GM12878 (cell line): ENCODE measurements at regions not wholly inside any gene's neighbourhood (a gene's known extent, or its start where the extent isn't known, plus 50 kb on each side); places are given as distances from the start of the nearest gene placed in this dataset.

Experiments
- ATAC-seq: fragments of 200-7000 bp; cut with Tn5 transposase; 3 replicates; pipeline ENCODE4 v1.9.1; 2020; ENCODE audit warnings: mild to moderate bottlenecking, moderate library complexity
- BruUV-seq: library from RNA; stranded (reverse); fragments of 400-500 nt; replicated peaks from 2 replicates; lab custom pipeline; 2021; lab: Mats Ljungman, UMichigan
- CTCF ChIA-PET: fragments of 300-600 bp; sonication (Branson Sonifier 250); formaldehyde crosslinking; extraction: SDS; loops from one replicate; lab custom pipeline; 2021; ENCODE audit warnings: inconsistent platforms; lab: Yijun Ruan, JAX
- POLR2A ChIA-PET: fragments of 350-600 bp; formaldehyde crosslinking; extraction: SDS; loops from one replicate; lab custom pipeline; 2021; ENCODE audit warnings: inconsistent platforms; lab: Charles Lee
- RAD21 ChIA-PET: fragments of 300-600 bp; sonication (Branson Sonifier 250); formaldehyde crosslinking; loops from one replicate; lab custom pipeline; 2023; ENCODE audit warnings: antibody characterized with exemption; ENCODE audit not compliant: unreplicated experiment; lab: Charles Lee
- SMC1A ChIA-PET: fragments of 300-600 bp; sonication (Branson Sonifier 250); formaldehyde crosslinking; loops from one replicate; lab custom pipeline; 2023; ENCODE audit not compliant: unreplicated experiment, uncharacterized antibody; lab: Charles Lee
- DNase-seq: peaks from one replicate; pipeline ENCODE4 v3.0.0-alpha.2; 2011; ENCODE audit warnings: low read depth, low spot score
- FAIRE-seq: peaks from 3 replicates; lab custom pipeline; 2011; peaks lifted over from hg19 to GRCh38; lab: Jason Lieb, UNC
- H2AFZ ChIP-seq: 2 replicates; pipeline ENCODE4 v1.6.0; 2011; ENCODE audit warnings: low read depth, low read length, control low read depth; ENCODE audit not compliant: control insufficient read depth
- H3K27ac ChIP-seq: 2 replicates; pipeline ENCODE4 v1.5.1; 2011; ENCODE audit warnings: control low read depth; ENCODE audit not compliant: control insufficient read depth, insufficient read depth
- H3K27me3 ChIP-seq, 2 experiments: replicated peaks in 1 of 2; 2 replicates each; pipeline versions ENCODE4 v1.6.0 to v1.6.1; 2011; ENCODE audit warnings: low read length in 1 of 2; ENCODE audit not compliant: control insufficient read depth in 2 of 2, insufficient read depth in 2 of 2
- H3K36me3 ChIP-seq, 2 experiments: 2 replicates each; pipeline ENCODE4 v1.5.1; 2011; ENCODE audit warnings: low read length in 1 of 2; ENCODE audit not compliant: control insufficient read depth in 2 of 2, insufficient read depth in 2 of 2
- H3K4me1 ChIP-seq: 2 replicates; pipeline ENCODE4 v1.6.1; 2011; ENCODE audit warnings: mild to moderate bottlenecking, low read length, moderate library complexity, mixed read lengths; ENCODE audit not compliant: control insufficient read depth, insufficient read depth
- H3K4me2 ChIP-seq: 2 replicates; pipeline ENCODE4 v1.6.0; 2011; ENCODE audit warnings: control low read depth; ENCODE audit not compliant: control insufficient read depth, insufficient read depth
- H3K4me3 ChIP-seq: fragments of 200-600 bp; sonication (generic); 2 replicates; pipeline ENCODE4 v1.5.1; 2016
- H3K79me2 ChIP-seq: 2 replicates; pipeline ENCODE4 v1.6.0; 2011; ENCODE audit warnings: low read length; ENCODE audit not compliant: control insufficient read depth, insufficient read depth
- H3K9ac ChIP-seq: 2 replicates; pipeline ENCODE4 v1.8.0; 2011; ENCODE audit warnings: low read length, control low read depth, mixed read lengths; ENCODE audit not compliant: control insufficient read depth, insufficient read depth
- H3K9me3 ChIP-seq: replicated peaks from 3 replicates; pipeline ENCODE4 v1.5.1; 2011; ENCODE audit warnings: mild to moderate bottlenecking, low read length; ENCODE audit not compliant: control insufficient read depth, insufficient read depth
- H4K20me1 ChIP-seq: 2 replicates; pipeline ENCODE4 v1.6.0; 2011; ENCODE audit not compliant: control insufficient read depth, insufficient read depth
- FOXK2 ChIP-seq: fragments of 450-650 bp; IDR thresholded peaks from 2 replicates; pipeline ENCODE4 v1.6.1; 2017; ENCODE audit warnings: mild to moderate bottlenecking, moderate library complexity
- KDM1A ChIP-seq: fragments of 200-600 bp; sonication (generic); IDR thresholded peaks from 2 replicates; pipeline ENCODE4 v1.6.1; 2016; ENCODE audit warnings: borderline replicate concordance
- MEF2A ChIP-seq: IDR thresholded peaks from 2 replicates; pipeline ENCODE4 v1.6.1; 2011; ENCODE audit warnings: low read depth, mild to moderate bottlenecking, low read length, moderate library complexity; ENCODE audit not compliant: insufficient read depth
- NBN ChIP-seq: fragments of 450-650 bp; IDR thresholded peaks from 2 replicates; pipeline ENCODE4 v1.6.1; 2016
- ZBED1 ChIP-seq: IDR thresholded peaks from 2 replicates; pipeline ENCODE4 v1.6.1; 2016; ENCODE audit warnings: borderline replicate concordance
- ZZZ3 ChIP-seq: IDR thresholded peaks from 2 replicates; pipeline ENCODE4 v1.6.1; 2011; ENCODE audit warnings: low read depth; ENCODE audit not compliant: control insufficient read depth, insufficient read length
- WGBS: methylation state at CpG from one replicate; pipeline ENCODE4 v1.1.6; 2016; ENCODE audit warnings: low lambda C conversion rate; ENCODE audit not compliant: insufficient replicate concordance, insufficient coverage; ENCODE audit errors: missing lambda C conversion rate; 5-methylcytosine and 5-hydroxymethylcytosine counted together
- in situ Hi-C: fragments of 300-500 bp; cut with MboI; formaldehyde crosslinking; loops from 9 replicates; pipeline ENCODE4 v1.14.3; 2018; ENCODE audit warnings: mixed read lengths
- intact Hi-C: fragments of 100-400 bp; cut with micrococcal nuclease; formaldehyde crosslinking; loops from one replicate; pipeline ENCODE4 v1.14.2; 2022; ENCODE audit not compliant: unreplicated experiment
- TF ChIP-seq, protein P1 (sequence below): fragments of 450-650 bp; IDR thresholded peaks from 2 replicates; pipeline ENCODE4 v1.6.1; 2016; ENCODE audit warnings: mild to moderate bottlenecking, moderate library complexity, borderline replicate concordance
- TF ChIP-seq, protein P2 (sequence below): IDR thresholded peaks from 2 replicates; pipeline ENCODE4 v1.6.1; 2011; ENCODE audit warnings: mild to moderate bottlenecking, low read depth, low read length, moderate library complexity; ENCODE audit not compliant: insufficient replicate concordance
- TF ChIP-seq, protein P3 (sequence below): fragments of 450-650 bp; IDR thresholded peaks from 2 replicates; pipeline ENCODE4 v1.6.1; 2016; ENCODE audit warnings: mild to moderate bottlenecking
- TF ChIP-seq, protein P4 (sequence below): IDR thresholded peaks from 2 replicates; pipeline ENCODE4 v1.6.1; 2012; ENCODE audit warnings: low read depth, low read length, improper control_type of control experiment

DNA sequence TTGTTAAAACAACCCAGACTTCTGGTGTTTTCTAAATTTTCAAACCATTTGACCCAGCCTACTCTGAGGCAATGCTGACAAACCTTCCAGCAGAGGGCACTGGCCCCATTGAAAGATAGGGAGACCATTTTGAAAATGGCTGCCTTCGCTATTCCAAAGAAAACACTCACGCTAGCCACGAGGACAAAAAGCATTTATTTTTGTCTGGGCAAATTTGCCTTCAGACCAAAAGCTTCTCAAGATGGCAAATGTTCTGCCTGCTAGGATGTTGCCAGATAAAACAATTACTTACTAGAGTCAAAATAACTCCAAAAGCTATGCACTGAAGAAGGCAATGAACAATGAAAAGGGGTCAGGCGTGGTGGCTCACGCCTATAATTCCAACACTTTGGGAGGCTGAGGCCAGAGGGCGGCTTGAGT is 296.7 kb upstream of the IRX5 start (continued):
- TF ChIP-seq, protein P1, sequence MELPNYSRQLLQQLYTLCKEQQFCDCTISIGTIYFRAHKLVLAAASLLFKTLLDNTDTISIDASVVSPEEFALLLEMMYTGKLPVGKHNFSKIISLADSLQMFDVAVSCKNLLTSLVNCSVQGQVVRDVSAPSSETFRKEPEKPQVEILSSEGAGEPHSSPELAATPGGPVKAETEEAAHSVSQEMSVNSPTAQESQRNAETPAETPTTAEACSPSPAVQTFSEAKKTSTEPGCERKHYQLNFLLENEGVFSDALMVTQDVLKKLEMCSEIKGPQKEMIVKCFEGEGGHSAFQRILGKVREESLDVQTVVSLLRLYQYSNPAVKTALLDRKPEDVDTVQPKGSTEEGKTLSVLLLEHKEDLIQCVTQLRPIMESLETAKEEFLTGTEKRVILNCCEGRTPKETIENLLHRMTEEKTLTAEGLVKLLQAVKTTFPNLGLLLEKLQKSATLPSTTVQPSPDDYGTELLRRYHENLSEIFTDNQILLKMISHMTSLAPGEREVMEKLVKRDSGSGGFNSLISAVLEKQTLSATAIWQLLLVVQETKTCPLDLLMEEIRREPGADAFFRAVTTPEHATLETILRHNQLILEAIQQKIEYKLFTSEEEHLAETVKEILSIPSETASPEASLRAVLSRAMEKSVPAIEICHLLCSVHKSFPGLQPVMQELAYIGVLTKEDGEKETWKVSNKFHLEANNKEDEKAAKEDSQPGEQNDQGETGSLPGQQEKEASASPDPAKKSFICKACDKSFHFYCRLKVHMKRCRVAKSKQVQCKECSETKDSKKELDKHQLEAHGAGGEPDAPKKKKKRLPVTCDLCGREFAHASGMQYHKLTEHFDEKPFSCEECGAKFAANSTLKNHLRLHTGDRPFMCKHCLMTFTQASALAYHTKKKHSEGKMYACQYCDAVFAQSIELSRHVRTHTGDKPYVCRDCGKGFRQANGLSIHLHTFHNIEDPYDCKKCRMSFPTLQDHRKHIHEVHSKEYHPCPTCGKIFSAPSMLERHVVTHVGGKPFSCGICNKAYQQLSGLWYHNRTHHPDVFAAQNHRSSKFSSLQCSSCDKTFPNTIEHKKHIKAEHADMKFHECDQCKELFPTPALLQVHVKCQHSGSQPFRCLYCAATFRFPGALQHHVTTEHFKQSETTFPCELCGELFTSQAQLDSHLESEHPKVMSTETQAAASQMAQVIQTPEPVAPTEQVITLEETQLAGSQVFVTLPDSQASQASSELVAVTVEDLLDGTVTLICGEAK, result no peak
- no peak for TF ChIP-seq KDM1A

DNA sequence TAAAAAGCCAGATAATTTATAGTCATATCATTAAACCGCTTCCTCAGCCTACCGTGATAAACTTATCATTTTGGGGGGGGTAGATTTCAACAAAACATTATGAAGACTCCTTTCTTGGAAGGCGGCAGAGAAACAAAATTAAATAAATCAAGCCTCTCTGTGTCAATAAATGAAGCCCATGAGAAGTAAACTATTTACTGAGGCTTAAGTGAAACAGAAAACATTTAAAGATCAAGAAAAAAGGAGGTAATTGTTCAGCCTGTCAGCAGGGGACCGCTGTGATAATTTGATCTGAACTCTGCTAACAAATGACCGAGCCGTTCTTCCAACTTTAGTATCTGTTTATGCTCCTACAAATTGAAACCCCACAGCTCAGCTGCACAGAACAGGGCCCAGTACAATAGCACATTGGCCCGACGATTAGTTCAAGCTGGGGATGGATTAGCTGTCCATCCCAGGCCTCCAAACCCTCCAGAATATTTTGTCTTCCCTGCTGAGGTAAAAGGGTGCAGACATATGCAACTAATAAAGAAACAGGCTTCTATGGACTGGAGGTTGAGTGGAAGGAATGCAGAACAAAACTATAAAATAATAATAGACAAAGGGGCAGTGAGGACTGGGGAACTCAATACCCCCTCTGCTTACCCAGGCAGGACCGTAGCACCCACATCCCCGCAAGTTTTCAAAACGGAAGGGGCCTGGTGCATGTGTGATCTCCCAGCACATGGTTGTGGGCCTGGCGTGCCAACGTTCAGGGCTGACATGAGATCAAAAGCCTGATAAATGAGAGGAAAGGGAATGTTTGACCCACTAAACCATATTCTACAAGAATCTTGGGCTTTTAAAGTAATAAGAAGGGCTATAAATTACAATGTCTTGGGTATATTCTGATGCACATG is 298.1 kb upstream of the IRX5 start:
- ChIA-PET RAD21 (no interaction called here), POLR2A (no interaction called here), SMC1A (no interaction called here), CTCF (interaction anchor here (1.6 kb wide), 1 partner anchor 20 kb away, joined by 3 read pairs; no protein-coding TSS in a partner anchor)
- in situ Hi-C loops (no loop called here), intact Hi-C loops (no loop called here)
- DNase-seq, result no peak
- 41% methylated on average over 13 of the region's 13 CpGs for WGBS
- Histone ChIP-seq H3K4me3 (no peak overlapping the region), H3K4me1 (no peaks in the 10 kb centered on the region), H3K27ac (no peak overlapping the region), H3K36me3 (no peaks in the 10 kb centered on the region), H3K27me3 (no peaks in the 10 kb centered on the region), H3K4me2 (no peak overlapping the region), H2AFZ (no peak overlapping the region), H4K20me1 (no peaks in the 10 kb centered on the region), H3K9ac (no peak overlapping the region), H3K79me2 (no peaks in the 10 kb centered on the region), H3K9me3 (no peaks in the 10 kb centered on the region)
- no peak for FAIRE-seq
- BruUV-seq, result no TSS peak
- no peak for ATAC-seq
- TF ChIP-seq ZBED1, result no peak
- TF ChIP-seq, protein P2, sequence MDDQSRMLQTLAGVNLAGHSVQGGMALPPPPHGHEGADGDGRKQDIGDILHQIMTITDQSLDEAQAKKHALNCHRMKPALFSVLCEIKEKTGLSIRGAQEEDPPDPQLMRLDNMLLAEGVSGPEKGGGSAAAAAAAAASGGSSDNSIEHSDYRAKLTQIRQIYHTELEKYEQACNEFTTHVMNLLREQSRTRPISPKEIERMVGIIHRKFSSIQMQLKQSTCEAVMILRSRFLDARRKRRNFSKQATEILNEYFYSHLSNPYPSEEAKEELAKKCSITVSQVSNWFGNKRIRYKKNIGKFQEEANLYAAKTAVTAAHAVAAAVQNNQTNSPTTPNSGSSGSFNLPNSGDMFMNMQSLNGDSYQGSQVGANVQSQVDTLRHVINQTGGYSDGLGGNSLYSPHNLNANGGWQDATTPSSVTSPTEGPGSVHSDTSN, result no peak
- TF ChIP-seq NBN, result no peak
- no peak for TF ChIP-seq FOXK2
- TF ChIP-seq, protein P3, sequence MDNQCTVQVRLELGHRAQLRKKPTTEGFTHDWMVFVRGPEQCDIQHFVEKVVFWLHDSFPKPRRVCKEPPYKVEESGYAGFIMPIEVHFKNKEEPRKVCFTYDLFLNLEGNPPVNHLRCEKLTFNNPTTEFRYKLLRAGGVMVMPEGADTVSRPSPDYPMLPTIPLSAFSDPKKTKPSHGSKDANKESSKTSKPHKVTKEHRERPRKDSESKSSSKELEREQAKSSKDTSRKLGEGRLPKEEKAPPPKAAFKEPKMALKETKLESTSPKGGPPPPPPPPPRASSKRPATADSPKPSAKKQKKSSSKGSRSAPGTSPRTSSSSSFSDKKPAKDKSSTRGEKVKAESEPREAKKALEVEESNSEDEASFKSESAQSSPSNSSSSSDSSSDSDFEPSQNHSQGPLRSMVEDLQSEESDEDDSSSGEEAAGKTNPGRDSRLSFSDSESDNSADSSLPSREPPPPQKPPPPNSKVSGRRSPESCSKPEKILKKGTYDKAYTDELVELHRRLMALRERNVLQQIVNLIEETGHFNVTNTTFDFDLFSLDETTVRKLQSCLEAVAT, result no peak
- TF ChIP-seq MEF2A, result no peak
- no peak for TF ChIP-seq ZZZ3
- TF ChIP-seq, protein P4, sequence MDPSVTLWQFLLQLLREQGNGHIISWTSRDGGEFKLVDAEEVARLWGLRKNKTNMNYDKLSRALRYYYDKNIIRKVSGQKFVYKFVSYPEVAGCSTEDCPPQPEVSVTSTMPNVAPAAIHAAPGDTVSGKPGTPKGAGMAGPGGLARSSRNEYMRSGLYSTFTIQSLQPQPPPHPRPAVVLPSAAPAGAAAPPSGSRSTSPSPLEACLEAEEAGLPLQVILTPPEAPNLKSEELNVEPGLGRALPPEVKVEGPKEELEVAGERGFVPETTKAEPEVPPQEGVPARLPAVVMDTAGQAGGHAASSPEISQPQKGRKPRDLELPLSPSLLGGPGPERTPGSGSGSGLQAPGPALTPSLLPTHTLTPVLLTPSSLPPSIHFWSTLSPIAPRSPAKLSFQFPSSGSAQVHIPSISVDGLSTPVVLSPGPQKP, result no peak
